Activated CD8-positive, alpha-beta memory T cell treated with anti-CD3 and anti-CD28 coated beads, Interleukin-2, amount 50 U/mL, for 1 hour (primary cell): ENCODE measurements at regions not wholly inside any gene's neighbourhood (a gene's known extent, or its start where the extent isn't known, plus 50 kb on each side); places are given as distances from the start of the nearest gene placed in this dataset.

ENCODE experiments used
- DNase-seq: peaks from one replicate; pipeline ENCODE4 v3.0.0-alpha.2; 2020; ENCODE audit errors: extremely low read depth

DNA sequence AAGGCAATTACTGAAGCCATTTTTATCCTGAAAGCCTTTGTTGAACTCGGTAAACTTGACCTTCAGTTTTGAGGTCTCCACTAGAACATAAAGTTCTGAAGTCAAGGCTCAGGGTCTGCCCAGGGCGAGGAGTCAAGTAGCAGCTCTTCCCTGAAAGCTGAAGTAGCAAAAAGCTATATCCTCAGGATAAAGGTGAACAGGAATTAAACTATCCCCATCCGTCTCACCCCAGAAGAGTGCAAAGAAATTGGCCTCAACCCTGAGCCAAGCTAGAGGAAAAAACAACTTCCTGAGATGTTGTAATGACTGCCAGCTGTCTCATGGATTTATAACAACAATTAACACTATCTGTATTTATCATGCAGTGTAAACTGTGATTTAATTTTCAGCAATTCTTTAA, 590.8 kb downstream of the SPRY1 start:
- DNase-seq, result no peak

DNA sequence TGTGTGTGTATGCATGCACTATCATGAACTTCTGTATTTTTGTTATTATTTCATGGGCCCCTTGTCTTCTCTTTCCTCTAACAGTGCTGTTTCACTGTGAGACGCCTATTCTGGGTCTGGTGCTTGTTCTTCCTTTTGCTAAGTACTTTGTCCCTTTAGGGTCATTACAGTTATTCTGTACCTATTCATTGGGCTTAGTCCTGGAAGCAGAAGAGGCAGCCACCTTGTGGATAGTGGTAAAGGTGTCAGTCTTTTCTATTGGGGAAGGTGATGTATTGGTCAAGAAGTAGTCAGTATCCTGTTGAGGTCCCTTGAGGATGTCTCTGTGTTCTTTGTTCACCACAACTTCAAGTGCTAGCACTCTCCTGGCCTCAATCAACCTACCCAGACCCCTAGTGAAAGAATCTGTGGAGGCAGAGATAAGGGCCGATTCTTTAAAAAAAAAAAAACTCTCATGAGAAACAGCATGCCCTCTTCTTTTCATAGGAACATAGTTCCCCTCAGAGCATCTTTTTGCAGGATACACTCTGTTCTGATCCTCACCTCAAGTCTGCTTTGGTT, 593.8 kb downstream of the SPRY1 start:
- DNase-seq, result no peak

DNA sequence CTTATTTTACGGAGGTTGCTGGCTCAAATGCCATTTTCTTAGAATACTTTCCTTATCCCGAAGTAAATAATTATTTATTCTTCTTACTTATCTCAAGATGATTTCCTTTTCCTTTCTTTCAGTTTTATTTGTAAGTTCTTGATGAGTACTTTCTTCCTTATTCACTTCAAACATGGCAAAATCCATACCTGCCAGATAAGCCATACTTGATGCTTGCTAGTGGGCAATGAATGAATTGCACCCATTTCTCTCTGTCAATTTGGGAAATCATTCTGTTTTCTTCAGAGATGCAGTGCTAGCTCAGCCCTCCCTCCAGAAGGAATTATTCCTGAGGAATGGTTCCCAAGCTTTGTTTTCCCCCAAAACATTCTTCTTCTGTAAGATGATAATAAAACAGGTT, 598.3 kb downstream of the SPRY1 start:
- DNase-seq, result no peak

DNA sequence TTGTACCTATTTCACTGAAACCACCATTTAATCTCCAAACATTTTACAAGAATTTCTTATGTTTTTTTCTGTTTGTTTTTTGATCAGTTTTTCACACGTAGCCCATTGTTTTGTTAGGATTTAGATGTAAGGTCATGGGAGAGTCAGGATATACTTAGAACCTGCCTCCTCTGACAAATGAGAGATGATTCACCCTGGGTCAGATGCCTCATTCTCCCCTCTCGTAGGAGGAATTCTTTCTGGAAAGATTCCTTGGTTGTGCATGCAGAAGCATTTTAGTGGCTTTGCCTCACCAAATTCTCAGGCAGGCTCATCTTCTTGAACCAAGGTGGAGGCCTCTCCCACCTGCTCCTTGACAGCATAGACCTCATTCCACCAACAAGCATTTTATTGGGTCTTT, 599.3 kb downstream of the SPRY1 start:
- no peak for DNase-seq

DNA sequence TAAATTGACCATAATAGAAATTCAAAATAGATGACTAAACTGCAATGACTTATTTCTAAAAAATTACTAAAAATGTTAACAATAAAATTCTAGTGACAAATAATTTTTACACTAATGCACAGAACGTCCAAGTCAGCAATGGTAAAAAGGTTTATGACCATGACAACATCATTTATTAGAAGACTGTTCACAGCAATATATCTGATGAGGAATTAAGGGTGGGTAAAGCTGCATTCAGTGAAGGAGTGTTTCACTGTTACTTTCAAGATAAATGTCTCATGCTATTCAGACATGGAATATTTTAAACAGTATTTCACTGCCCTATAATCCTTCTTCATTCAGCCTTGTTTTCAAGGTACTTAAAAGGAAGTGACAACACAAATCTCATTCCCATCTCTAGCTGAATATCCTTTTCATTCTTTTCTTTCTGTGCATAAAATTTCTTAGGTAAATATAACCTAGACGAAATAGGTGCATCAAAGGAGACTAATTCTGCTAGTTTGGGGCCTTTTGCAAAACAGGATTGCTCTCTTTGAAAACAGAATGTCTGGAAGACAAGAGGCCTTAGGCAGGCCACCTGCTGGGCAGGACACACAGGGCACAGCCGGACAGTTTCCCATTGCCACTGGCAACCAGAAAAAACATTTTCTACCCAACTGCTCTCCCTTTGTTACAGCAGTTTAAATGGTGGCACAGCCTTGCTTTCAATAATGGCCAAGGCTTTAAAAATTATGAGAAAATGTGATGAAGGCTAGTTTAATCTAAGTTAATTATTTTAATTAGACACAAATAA, 600.3 kb downstream of the SPRY1 start:
- no peak for DNase-seq

DNA sequence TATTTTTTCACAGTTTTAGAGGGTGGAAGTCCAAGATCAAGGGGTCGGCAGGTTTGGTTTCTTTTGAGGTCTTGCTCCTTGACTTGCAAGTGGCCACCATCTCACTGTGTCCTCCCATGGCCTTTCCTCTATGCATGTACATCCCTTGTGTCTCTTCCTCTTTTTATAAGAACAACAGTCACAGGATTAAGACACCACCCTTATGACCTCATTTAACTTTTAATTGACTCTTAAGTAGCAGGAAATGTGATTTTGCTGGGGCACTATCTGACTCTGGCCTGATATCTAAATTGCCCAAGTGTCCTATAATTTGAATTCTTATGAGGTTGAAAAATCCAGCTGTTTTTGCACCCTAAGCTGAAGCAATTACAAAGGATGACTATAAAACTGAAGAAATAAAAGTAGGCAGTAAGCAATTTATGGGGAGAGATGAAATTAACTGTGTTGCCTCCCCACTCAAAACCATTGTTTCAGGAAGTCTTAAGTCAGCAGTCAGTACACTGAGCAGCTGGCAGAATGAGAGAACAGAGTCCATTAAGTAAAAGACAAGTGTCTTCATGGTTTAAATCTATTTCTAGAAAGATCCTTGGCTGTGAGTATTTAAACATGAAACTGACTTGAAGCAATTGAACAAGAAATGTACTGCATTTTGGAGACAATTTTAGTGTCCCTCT, 601.3 kb downstream of the SPRY1 start:
- DNase-seq, result no peak

DNA sequence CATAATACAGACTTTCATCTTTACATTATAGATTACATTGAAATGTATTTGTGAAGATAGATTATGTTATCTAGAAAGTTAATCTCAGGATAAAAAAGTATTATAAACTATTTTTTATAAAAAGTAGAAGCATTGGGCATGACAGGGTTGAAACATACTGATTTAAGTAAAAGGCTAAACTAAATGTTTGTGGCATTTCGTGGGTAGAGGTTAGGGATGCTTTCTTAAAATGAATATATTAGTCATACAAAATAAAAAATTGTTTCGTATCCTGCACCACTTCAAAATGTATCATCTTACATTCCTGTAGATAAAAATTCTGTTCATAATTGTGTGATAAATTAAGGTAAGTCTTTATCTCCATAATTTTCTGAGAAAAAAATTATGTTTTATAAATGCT, 603.6 kb downstream of the SPRY1 start:
- no peak for DNase-seq

DNA sequence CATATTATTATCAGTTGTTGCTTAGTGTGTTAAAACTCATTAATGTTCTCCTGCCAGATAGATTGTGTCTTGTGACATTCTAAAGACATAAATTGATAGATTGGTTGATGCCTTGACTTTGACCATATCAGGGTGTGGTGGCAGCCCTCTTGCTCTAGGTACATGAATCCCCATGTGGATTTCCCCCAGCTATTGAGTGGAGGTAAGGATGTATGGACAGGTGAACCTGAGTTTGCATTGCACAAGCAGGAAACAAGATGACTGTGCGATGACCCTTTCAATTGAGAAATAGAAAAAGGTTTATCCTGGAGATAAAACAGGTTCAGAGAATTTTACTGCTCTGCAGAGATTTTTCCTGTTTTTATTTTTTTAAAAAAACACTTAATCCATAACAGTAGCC, 619.2 kb downstream of the SPRY1 start:
- DNase-seq, result no peak

DNA sequence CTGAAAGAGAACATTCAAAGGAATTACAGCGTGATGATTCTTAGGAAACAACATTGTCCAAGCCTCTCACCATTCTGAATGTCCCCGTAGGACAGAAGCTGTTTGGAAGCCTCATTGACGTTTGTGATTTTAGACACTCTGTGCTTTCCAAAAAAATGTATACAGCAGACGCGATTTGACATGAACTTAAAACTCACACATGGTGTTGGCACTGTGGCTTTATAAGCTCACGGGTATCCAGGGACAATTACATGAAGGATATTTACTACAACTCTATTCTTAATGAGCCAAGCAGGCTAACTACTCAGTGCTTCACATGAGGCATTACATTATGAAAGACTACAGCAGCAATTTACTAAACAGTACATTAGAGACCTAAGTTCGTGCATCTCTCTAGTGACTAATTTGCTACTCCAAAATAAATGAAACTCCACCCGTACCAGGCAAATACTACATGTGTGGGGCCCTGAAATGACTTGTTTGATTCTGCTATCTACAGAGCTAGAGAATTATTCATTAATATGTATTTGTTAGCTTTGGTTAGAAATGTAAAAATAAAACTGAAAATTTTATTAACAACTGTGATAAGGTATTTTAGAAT, 620.7 kb downstream of the SPRY1 start:
- no peak for DNase-seq

DNA sequence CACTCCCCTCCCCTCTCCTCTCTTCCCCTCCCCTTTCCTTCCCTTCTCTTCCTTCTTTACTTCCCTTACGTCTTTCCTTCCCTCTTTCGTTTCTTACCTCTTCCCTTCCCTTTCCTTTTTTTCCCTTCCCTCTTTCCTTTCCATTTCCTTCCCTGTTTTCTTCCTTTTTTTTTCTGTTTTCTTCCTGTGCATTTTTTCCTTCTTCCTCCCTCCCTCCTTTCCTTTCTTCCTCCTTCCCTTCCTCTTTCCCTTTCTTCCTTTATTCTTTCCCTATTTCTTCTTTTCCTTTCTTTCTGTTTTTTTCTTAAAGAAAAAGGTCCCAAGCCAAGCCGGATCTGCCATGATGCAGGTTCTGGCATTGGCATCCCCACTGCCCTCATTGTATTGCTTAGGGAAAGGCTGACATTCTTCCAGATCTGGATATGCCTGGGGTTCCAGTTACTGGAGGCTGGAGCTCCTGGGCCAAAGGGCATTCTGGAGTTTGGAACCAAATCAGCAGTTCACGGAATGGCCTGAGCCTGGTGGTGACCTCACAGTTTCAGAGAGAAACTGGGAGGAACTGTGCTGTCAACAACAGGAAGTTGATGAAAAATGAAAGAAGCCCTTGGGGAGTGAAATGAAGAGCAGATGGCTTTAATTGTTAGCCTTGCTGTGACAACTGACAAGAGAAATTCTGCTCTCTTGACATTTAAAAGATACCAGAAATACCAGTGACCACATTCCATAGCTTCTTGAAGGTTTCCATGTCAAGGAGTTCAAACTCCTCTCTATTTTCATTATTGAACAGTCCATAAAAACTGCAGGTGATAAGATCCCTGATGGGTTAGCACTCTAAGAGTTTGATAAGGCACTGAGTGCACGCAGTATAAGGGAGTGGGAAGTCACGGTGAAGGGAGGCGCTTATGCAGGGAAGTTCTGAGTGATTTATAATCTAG, 622.1 kb downstream of the SPRY1 start:
- no peak for DNase-seq

DNA sequence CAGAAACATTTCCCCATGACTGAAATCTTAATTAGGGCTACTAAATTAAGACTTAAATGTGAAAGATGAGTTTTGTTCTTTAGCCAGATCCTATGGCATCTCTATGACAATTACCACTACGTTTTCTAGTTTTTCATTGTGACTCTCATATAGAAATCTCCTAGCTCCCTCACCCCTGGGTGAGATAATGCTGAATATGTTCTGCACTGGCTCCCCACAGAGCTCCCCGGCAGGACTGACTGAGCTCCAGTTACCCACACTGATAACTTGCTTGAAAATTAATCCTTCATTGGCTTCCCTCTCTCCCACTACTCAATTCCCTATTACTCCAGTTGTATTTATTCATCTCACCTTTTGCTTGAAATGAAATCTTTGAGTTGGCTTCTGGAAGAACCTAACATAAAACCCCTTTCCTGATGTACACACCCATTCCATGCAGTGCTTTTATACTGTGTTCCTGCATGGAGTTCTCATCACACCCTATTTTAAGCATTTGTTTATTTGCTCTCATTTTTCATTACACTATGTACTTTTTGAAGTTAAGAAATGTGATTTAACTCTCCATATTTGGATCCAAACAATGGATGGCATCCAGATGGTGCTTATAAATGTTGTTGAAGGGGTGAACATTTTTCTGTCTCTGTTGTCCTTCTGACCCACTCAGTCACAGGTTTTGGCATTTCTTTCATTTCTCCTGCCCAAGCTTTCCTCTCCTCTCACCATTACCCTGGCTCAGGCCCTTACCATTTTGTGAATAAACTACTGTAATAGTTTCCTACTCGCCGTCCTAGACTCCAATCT, 623.4 kb downstream of the SPRY1 start:
- DNase-seq, result no peak

DNA sequence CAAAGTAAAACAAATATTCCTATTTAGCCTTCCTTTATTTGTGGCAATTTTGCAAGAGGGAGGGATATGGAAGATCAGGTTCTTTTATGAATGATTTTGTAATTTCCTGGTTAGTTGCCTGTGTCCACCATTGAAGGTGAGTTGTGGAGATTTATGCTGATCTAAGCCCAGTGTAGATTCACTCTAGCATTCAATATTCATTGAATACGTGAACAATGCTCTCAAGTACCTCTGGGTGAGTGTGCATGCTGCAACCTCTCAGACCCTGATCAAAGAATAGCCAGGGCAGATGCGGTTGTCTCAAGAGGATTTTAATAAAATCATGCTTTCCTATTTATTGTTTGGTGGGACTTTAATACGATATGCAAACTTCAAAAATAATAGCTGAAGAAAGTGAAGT, 628.4 kb downstream of the SPRY1 start:
- DNase-seq, result no peak

DNA sequence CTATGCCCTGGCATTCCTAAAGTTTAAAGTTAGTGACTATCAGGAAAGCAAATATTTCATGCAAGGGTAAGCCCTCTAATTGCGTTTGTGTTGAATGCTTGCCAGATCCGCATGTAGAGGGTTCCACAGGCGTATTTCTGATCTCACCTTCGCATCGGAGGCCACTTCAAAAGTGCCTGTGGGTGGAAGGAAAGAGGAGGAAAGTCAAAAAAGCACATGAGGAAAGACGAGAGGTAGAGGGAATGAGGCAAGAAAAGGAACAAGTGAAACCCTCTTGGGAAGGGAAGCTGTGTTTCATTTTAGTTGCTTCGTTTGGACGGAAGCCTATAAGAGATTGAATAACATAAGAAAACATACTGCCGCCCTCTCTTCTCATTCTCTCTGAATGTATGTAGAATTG, 628.8 kb downstream of the SPRY1 start:
- DNase-seq, result no peak

DNA sequence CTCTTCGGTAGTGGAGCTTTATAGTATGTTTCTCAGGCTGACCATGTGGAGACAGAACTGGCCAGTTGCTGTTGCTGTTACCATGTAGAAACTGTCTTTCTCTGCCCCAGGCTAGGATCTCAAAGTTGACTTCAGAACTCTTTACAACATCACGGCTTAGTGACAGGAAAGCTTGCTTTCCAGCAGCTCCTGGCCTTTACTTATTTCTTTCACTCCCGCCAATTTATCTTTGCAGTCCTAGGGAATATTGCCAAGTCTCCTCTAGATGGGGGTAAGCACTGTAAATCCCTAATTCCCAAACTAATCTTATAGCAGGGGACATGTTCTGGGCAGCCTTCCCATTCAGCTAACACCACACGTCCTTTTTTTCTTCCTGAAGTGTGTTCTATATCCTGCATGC, 631.6 kb downstream of the SPRY1 start:
- DNase-seq, result no peak

DNA sequence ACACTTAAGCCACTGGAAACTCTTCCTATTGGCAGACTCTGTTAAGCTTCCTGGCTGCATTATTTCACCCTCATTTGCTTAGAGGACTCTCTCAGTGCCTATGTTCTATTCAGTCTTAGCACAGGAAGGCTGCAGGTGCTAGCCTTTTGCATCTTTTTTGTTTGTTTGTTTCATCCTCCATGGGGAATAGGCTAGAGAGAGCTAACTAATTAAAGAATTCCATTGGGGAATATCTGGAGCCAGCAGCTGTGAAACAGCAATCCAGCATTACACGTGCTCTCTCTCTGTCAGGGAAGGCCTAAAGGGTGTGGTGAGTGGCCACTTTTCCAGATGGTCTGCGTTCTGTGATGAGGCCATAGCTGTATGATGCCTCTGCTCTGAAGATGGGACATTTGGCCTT, 633.6 kb downstream of the SPRY1 start:
- no peak for DNase-seq

DNA sequence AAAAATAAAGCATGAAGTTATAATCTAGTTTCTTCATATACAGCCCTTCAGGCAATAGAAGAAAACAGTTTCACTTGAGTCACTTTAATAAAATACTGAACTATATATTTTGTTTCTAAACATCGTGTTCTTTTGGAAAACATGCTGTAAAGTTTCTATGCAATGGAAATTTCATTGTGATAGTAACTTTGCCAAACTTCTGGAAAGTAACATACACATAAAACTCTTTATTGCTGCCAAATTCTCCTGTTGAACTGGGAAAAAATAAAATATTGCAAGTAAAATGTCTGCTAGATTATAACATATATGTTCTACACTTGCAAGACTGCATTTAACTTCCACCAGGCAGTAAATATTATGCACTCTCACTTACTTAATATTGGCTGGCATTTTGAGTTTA, 635.4 kb downstream of the SPRY1 start:
- no peak for DNase-seq

DNA sequence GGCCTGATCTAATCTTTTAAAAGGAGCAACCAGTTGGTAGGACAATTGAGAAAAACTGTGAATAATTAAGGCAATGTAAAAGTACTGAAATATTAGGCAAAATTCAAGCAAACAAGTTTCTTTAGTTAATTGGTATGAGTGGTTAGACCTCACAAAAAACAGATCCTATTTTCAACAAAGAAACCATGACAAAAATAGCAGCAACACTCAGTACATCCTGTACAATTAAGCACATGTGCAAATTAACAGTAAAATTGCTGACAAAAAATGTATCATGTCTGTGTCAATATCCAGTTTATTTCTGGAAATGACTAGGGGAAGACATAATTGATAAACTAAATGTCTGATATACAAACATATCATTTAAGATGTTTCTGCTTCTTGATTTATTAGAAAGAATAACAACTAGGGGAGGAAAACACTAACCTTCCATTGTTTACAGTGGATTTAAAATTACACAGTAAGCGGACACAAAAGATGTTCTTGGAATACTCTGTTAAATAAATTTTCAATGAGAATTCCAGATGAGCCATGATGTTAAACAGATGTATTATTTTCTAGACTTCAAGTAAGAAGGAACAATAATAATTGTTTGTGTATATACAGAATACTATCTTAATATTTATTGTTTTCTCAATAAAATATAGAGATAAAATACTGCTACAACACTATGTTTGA, 638.9 kb downstream of the SPRY1 start:
- DNase-seq, result no peak

DNA sequence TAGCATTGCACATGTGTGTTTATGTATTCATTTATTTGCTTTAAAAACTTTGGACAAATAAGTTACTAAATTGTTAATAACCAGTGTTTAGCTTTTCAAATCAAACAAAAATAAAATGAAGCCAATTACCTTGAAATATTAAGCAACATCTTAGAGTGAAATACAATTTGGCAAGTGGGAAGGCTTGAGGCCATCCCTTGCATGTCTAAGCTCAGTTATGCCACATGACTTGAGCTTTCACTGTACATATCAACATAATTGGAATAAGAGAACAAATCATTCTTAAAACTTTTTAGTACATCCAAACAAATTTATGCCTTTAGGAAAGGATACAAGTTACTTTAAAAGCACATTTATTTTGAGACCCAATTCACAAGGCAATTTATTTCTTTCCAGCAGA, 640.6 kb downstream of the SPRY1 start:
- DNase-seq, result no peak

DNA sequence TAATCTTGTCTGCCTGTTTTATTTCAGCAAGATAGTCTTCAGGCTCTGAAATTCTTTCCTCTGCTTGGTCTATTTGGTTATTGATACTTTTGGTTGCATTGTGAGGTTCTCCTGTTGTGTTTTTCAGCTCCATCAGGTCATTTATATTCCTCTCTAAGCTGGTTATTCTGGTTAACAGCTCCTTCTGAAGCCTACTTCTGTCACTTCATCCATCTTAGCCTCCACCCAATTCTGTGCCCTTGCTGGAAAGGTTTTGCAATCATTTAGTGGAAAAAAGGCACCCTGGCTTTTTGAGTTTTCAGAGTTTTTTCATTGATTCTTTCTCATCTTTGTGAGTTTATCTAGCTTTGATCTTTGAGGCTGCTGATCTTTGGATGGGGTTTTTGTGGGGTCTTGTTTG, 647.7 kb downstream of the SPRY1 start:
- no peak for DNase-seq

DNA sequence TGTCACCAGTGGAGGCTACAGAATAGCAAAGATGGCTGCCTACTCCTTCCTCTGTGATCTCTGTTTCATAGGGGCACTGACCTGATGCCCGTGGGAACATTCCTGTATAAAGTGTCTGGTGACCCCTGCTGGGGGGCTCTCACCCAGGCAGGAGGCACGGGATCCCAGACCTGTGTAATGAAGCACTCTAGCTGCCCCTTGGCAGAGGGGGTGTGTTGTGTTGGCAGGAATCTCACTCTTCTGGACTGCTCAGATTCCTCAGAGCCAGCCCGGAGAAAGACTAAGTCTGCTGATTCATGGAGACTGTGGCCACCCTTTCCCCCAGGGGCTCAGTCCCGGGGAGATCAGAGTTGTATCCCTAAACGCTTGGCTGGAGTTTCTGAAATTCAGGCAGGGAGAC, 648.3 kb downstream of the SPRY1 start:
- no peak for DNase-seq
